Spleen (tissue), 7 donors: ENCODE measurements at regions not wholly inside any gene's neighbourhood (a gene's known extent, or its start where the extent isn't known, plus 50 kb on each side); places are given as distances from the start of the nearest gene placed in this dataset.

ENCODE experiments used
- POLR2A ChIP-seq, 3 donors: fragments of 450-650 bp; IDR thresholded peaks; one replicate each; pipeline ENCODE4 v1.5.1; 2017; ENCODE audit warnings: antibody characterized with exemption in 3 of 3, mild to moderate bottlenecking in 1 of 3
- TF ChIP-seq, protein P1 (sequence below), 11 experiments: fragments of 200-600 bp in 7 of 11; fragments of 450-650 bp in 4 of 11; sonication (generic) in 4 of 11; IDR thresholded peaks in 8 of 11; conservative IDR thresholded peaks in 3 of 11; 1 replicate in 7 of 11; 2 replicates in 4 of 11; pipeline versions ENCODE4 v1.4.0 to v1.8.0; 2016 to 2021; ENCODE audit warnings: antibody characterized with exemption in 11 of 11, inconsistent platforms in 4 of 11, mild to moderate bottlenecking in 1 of 11
- donor health status: DM: no; HTN: no; CAD: no; lungs with moderate emphysema.
- donor health status: DM: no; HTN: no; CAD: no.
- donor health status: DM: no; HTN: no; CAD: no.

DNA sequence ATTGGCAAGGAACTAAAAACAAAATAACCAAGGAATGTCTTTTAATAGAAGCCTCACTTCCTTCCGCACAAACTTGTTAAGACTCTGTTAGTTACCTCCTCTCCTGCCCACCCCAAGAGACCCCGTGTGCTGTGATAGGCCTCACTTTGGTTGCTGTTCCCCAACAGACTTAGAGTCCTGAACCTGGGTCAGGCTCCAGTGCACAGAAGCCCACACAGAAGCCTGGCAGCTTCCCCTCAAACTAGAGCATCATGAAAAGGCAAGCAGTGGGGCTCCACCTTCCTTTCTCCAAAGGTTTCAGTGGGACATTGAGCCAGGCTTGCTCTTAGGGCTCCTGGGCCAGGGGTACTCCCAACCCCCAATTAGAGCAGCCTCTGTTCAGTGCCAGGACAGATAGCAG is 230.5 kb downstream of the ESM1 start:
- TF ChIP-seq POLR2A (IDR thresholded peaks at IDR 0.05) = peak in 1 of 3 donors; percentile 31
- TF ChIP-seq, protein P1, sequence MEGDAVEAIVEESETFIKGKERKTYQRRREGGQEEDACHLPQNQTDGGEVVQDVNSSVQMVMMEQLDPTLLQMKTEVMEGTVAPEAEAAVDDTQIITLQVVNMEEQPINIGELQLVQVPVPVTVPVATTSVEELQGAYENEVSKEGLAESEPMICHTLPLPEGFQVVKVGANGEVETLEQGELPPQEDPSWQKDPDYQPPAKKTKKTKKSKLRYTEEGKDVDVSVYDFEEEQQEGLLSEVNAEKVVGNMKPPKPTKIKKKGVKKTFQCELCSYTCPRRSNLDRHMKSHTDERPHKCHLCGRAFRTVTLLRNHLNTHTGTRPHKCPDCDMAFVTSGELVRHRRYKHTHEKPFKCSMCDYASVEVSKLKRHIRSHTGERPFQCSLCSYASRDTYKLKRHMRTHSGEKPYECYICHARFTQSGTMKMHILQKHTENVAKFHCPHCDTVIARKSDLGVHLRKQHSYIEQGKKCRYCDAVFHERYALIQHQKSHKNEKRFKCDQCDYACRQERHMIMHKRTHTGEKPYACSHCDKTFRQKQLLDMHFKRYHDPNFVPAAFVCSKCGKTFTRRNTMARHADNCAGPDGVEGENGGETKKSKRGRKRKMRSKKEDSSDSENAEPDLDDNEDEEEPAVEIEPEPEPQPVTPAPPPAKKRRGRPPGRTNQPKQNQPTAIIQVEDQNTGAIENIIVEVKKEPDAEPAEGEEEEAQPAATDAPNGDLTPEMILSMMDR (IDR thresholded peaks at IDR 0.05 in 8 of 11, conservative IDR thresholded peaks at IDR 0.05 in 3 of 11) = no peak
